ENCODE measurements at regions not wholly inside any gene's neighbourhood (a gene's known extent, or its start where the extent isn't known, plus 50 kb on each side); places are given as distances from the start of the nearest gene placed in this dataset.
"Not testable (repeated sequence)": the region's sequence is repeated elsewhere in the genome, so short reads cannot be mapped to it uniquely, and the experiment has no call there.

- no peak for FAIRE-seq
Measured at GRCh38 chr5:143957455-143957854, 145.5 kb downstream of the HMHB1 start.

- no peak for FAIRE-seq
Measured at GRCh38 chr5:143962201-143962600, 150.2 kb downstream of the HMHB1 start.

GRCh38 chr5:143964919-143965318 lies 153.0 kb downstream of the HMHB1 start:
- no peak for FAIRE-seq

- no peak for FAIRE-seq
Measured at GRCh38 chr5:143966280-143966679, 154.3 kb downstream of the HMHB1 start.

DNA sequence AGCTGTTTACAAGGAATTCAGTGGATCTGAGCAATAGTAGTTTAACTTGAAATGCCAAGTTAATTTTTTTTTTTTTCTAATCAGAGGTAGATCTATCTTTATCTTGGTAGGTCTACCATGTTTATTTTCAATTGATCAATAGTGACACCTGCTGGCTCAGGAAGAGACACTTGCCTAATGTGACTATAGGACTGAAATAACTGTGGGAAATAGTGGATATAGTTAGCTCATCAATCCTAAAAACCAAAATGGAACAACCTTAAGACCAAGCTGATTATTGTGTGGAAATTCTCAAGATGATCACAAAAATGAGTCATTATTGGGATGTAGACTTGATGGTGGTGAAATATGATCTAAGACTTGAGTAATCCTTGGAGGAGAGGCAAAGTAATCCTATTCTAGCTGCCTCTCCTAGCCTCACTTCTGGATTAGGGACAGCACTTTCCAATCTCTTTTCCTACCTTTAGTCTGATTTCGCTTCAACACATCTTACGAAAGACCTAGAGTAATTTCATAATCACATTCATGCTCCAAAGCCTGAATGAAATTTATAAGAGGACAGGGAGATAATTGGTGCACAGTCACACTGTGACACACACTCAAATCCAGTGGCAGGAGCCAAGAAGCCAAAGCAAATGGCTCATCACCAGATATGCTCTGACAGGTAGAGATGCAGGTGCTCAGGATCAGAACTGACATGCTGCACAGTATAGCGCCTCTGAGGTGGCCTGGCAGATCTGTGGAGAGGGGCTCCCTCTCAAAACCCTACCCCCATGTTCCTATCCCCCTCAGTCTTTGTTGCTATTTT lies 156.3 kb downstream of the HMHB1 start:
- no peak for FAIRE-seq

DNA sequence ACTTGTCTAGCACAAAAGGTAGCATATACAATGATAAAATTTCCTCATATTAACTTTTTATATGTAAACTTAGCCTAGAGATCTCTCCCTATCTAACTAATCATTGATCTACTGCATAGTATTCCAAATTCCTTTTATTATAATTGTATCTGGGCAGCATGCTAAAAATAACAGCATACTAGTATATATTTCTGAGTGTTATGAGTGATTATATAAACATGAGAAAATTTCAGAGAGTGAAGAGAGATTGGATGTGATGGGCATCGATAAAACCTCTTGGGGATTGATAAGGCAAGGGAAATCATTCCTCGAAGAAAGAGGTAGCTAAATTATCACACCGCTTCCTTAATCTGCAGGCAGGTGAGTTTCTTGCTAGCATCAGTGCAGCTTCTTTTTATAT lies 158.2 kb downstream of the HMHB1 start:
- FAIRE-seq = no peak

DNA sequence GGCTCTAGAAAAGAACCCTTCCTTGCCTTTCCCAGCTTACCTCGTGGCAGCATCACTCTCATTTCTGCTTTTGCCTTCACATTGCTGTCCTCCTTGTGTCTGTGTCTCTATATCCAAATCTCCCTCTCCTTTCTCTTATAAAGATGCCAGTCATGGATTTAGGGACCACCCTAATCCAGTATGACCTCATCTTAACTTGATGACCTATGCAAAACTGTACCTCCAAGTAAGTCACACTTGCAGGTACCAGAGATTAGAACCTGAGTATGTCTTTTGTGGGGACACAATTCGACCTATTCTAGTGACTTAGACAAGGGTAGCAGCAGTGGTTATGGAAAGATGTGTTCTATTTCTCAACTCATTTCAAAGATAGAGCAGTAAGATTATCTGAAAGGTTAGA lies 160.1 kb downstream of the HMHB1 start:
- FAIRE-seq = no peak

DNA sequence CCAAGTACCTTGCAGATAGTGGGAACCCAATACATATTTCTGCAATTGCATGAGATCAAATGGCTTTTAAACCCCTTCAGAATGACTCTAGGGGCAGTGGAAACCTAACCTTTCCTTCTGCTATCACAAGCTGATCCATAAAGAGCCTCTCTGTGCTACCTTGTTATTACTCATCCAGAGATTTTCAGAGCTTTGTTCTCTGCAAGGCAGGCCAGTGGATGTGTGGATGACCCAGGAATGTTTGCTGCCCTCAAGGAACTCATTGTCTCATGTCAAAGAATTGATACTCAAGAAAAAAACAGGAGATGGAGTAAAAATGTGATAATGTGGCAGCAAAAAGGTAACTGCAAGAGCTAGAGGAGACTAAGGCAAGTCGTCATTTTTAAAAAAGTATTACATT lies 164.1 kb downstream of the HMHB1 start:
- FAIRE-seq = no peak

- FAIRE-seq = no peak
Measured at GRCh38 chr5:143977891-143978461, 166.0 kb downstream of the HMHB1 start.

GRCh38 chr5:143979044-143979690 lies 167.2 kb downstream of the HMHB1 start:
- FAIRE-seq = no peak

DNA sequence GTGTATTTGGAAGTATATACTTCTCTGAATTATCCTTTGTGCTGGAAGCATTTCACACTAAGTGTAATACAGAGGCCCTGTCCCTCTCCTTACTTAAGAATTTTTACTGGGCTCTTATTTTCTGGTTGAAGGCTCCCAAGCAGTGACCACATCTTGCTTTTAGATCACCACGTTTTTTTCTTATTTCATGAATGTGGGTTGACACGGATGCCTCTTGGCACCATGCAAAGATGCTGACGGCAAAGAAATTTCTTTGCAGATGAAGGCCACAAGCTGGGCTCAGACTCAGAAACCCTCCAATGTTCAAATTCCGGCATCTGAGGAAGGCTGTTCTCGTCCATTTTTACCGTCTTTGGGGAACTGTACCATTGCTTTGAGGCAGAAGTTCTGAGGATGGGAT lies 168.5 kb downstream of the HMHB1 start:
- FAIRE-seq = no peak

GRCh38 chr5:143982957-143983356 lies 171.0 kb downstream of the HMHB1 start:
- FAIRE-seq = not testable (repeated sequence)

- no peak for FAIRE-seq
Measured at GRCh38 chr5:143985832-143986515, 174.0 kb downstream of the HMHB1 start.

GRCh38 chr5:143986516-143987212 lies 174.7 kb downstream of the HMHB1 start:
- FAIRE-seq = no peak

- no peak for FAIRE-seq
Measured at GRCh38 chr5:143987264-143987663, 175.3 kb downstream of the HMHB1 start.

GRCh38 chr5:143987751-143988560 lies 176.0 kb downstream of the HMHB1 start:
- no peak for FAIRE-seq

GRCh38 chr5:143992496-143992895 lies 178.0 kb downstream of the YIPF5 start:
- no peak for FAIRE-seq

- no peak for FAIRE-seq
Measured at GRCh38 chr5:144002876-144003275, 167.6 kb downstream of the YIPF5 start.

DNA sequence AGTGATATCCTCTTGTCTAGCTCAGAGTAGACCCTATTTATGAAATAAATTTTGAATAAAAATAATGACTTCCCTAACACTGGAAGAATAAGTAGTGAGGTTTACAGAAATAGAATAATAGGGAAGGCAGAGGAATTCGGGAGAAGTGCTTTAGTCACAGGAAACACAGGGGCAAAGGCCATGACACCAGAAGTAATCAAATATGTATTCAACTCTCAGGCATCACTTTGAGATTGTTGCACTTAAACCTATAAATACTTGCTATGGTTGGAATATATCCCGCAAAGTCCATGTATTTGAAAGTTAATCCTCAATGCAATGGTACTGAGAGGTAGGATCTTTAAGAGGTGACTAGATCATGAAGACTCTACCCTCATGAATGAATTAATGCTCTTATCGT lies 166.8 kb downstream of the YIPF5 start:
- FAIRE-seq = no peak

- FAIRE-seq = no peak
Measured at GRCh38 chr5:144004146-144004545, 166.3 kb downstream of the YIPF5 start.

GRCh38 chr5:144004751-144005150 lies 165.7 kb downstream of the YIPF5 start:
- no peak for FAIRE-seq

- no peak for FAIRE-seq
Measured at GRCh38 chr5:144009116-144009515, 161.3 kb downstream of the YIPF5 start.

Measured in colon (tissue), 2 donors.